C4-2B (cell line): ENCODE measurements at regions not wholly inside any gene's neighbourhood (a gene's known extent, or its start where the extent isn't known, plus 50 kb on each side); places are given as distances from the start of the nearest gene placed in this dataset.

Source experiments
- ZFX ChIP-seq: fragments of 450-650 bp; IDR thresholded peaks from 2 replicates; pipeline ENCODE4 v1.6.1; 2017
- TF ChIP-seq, protein P1 (sequence below): fragments of 450-650 bp; conservative IDR thresholded peaks from 2 replicates; pipeline ENCODE4 v1.5.1; 2017; ENCODE audit warnings: mild to moderate bottlenecking

DNA sequence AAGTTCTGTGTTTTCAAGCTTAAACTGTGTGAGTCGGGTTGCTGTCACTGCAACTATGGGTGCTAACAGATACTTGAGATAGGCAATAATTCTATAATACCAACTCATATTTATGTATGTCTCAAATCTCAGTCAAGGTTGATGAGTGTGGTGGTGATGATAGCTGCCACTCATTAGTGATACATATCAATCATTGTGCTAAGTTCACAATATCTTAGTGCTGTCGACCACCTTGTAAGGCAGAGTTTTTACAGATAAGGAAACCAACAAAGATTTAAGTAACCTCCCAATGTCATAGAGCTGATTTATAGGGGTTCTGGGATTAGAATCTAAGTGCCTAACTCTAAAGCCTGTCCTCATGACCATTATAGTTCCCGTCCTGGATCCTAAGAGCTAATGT, 82.5 kb downstream of the ELAPOR2 start:
- TF ChIP-seq, protein P1, sequence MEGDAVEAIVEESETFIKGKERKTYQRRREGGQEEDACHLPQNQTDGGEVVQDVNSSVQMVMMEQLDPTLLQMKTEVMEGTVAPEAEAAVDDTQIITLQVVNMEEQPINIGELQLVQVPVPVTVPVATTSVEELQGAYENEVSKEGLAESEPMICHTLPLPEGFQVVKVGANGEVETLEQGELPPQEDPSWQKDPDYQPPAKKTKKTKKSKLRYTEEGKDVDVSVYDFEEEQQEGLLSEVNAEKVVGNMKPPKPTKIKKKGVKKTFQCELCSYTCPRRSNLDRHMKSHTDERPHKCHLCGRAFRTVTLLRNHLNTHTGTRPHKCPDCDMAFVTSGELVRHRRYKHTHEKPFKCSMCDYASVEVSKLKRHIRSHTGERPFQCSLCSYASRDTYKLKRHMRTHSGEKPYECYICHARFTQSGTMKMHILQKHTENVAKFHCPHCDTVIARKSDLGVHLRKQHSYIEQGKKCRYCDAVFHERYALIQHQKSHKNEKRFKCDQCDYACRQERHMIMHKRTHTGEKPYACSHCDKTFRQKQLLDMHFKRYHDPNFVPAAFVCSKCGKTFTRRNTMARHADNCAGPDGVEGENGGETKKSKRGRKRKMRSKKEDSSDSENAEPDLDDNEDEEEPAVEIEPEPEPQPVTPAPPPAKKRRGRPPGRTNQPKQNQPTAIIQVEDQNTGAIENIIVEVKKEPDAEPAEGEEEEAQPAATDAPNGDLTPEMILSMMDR, result no peak
- no peak for TF ChIP-seq ZFX
